ENCODE measurements at regions not wholly inside any gene's neighbourhood (a gene's known extent, or its start where the extent isn't known, plus 50 kb on each side); places are given as distances from the start of the nearest gene placed in this dataset.

- no peaks in the 10 kb centered on the region for H3K79me2 ChIP-seq (ENCODE audit: control insufficient read depth, insufficient read depth, low read length)
- no peak for DNase-seq (ENCODE audit: low read depth in 2 of 2)
Measured at GRCh38 chr2:128524183-128524582, 205.5 kb upstream of the HS6ST1 start.

GRCh38 chr2:128525653-128526052, 207.0 kb upstream of the HS6ST1 start:
- Histone ChIP-seq H3K9ac (ENCODE audit: insufficient read depth, low read length) (no peak overlapping the region), H4K20me1 (ENCODE audit: control insufficient read depth, extremely low read depth, insufficient read depth, low read length) (no peaks in the 10 kb centered on the region), H3K27me3 (ENCODE audit: control insufficient read depth, insufficient read depth, low read length) (no peaks in the 10 kb centered on the region), H3K4me2 (ENCODE audit: extremely low read depth, insufficient read depth, low read length) (no peak overlapping the region), H3K79me2 (ENCODE audit: control insufficient read depth, insufficient read depth, low read length) (no peaks in the 10 kb centered on the region), H2AFZ (ENCODE audit: low read length) (no peak overlapping the region), H3K27ac (ENCODE audit: insufficient read depth, low read length) (no peak overlapping the region), H3K4me3 (replicated peaks in 1 of 4; ENCODE audit: control extremely low read depth in 1 of 4, insufficient read depth in 1 of 4, low read depth in 3 of 4, low read length in 4 of 4) (no peak overlapping the region), H3K4me1 (ENCODE audit: control insufficient read depth, extremely low read depth, insufficient read depth, low read length) (no peaks in the 10 kb centered on the region), H3K36me3 (ENCODE audit: control insufficient read depth, insufficient read depth, low read length) (no peaks in the 10 kb centered on the region), H3K9me3 (ENCODE audit: control insufficient read depth, insufficient read depth, low read depth, low read length) (no peaks in the 10 kb centered on the region)
- TF ChIP-seq EZH2 (IDR thresholded peaks at IDR 0.05; ENCODE audit: low read length, missing control alignments) (no peak), CTCF (conservative IDR thresholded peaks at IDR 0.05 in 1 of 2, IDR thresholded peaks at IDR 0.05 in 1 of 2; ENCODE audit: low read depth in 1 of 2, low read length in 2 of 2) (no peak)
- DNase-seq (ENCODE audit: low read depth in 2 of 2), result peak in 1 of 2 donors; percentile 21

More at GRCh38 chr2:128524183-128524582, 205.5 kb upstream of the HS6ST1 start:
- no peaks in the 10 kb centered on the region for H3K36me3 ChIP-seq (ENCODE audit: control insufficient read depth, insufficient read depth, low read length)
- H3K4me1 ChIP-seq (ENCODE audit: control insufficient read depth, extremely low read depth, insufficient read depth, low read length), result no peaks in the 10 kb centered on the region
- H2AFZ ChIP-seq (ENCODE audit: low read length), result no peak overlapping the region
- H3K9ac ChIP-seq (ENCODE audit: insufficient read depth, low read length), result no peak overlapping the region
- H3K4me2 ChIP-seq (ENCODE audit: extremely low read depth, insufficient read depth, low read length), result no peak overlapping the region
- H4K20me1 ChIP-seq (ENCODE audit: control insufficient read depth, extremely low read depth, insufficient read depth, low read length), result no peaks in the 10 kb centered on the region
- no peak overlapping the region for H3K4me3 ChIP-seq (replicated peaks in 1 of 4; ENCODE audit: control extremely low read depth in 1 of 4, insufficient read depth in 1 of 4, low read depth in 3 of 4, low read length in 4 of 4)
- H3K27me3 ChIP-seq (ENCODE audit: control insufficient read depth, insufficient read depth, low read length), result no peaks in the 10 kb centered on the region
- H3K27ac ChIP-seq (ENCODE audit: insufficient read depth, low read length), result no peak overlapping the region
- no peak for TF ChIP-seq EZH2 (IDR thresholded peaks at IDR 0.05; ENCODE audit: low read length, missing control alignments)
- TF ChIP-seq CTCF (conservative IDR thresholded peaks at IDR 0.05 in 1 of 2, IDR thresholded peaks at IDR 0.05 in 1 of 2; ENCODE audit: low read depth in 1 of 2, low read length in 2 of 2), result no peak
- H3K9me3 ChIP-seq (ENCODE audit: control insufficient read depth, insufficient read depth, low read depth, low read length), result no peaks in the 10 kb centered on the region

GRCh38 chr2:128526455-128526976, 207.8 kb upstream of the HS6ST1 start:
- Histone ChIP-seq H3K9me3 (ENCODE audit: control insufficient read depth, insufficient read depth, low read depth, low read length) (no peaks in the 10 kb centered on the region), H3K4me1 (ENCODE audit: control insufficient read depth, extremely low read depth, insufficient read depth, low read length) (no peaks in the 10 kb centered on the region), H4K20me1 (ENCODE audit: control insufficient read depth, extremely low read depth, insufficient read depth, low read length) (no peaks in the 10 kb centered on the region), H3K27ac (ENCODE audit: insufficient read depth, low read length) (no peak overlapping the region), H3K9ac (ENCODE audit: insufficient read depth, low read length) (no peak overlapping the region), H3K4me3 (replicated peaks in 1 of 4; ENCODE audit: control extremely low read depth in 1 of 4, insufficient read depth in 1 of 4, low read depth in 3 of 4, low read length in 4 of 4) (no peak overlapping the region), H3K27me3 (ENCODE audit: control insufficient read depth, insufficient read depth, low read length) (no peaks in the 10 kb centered on the region), H2AFZ (ENCODE audit: low read length) (no peak overlapping the region), H3K36me3 (ENCODE audit: control insufficient read depth, insufficient read depth, low read length) (no peaks in the 10 kb centered on the region), H3K79me2 (ENCODE audit: control insufficient read depth, insufficient read depth, low read length) (no peaks in the 10 kb centered on the region), H3K4me2 (ENCODE audit: extremely low read depth, insufficient read depth, low read length) (no peak overlapping the region)
- TF ChIP-seq EZH2 (IDR thresholded peaks at IDR 0.05; ENCODE audit: low read length, missing control alignments), result no peak
- TF ChIP-seq CTCF (conservative IDR thresholded peaks at IDR 0.05 in 1 of 2, IDR thresholded peaks at IDR 0.05 in 1 of 2; ENCODE audit: low read depth in 1 of 2, low read length in 2 of 2), result no peak
- DNase-seq (ENCODE audit: low read depth in 2 of 2), result no peak
